Nephron (organoid): ENCODE measurements at regions not wholly inside any gene's neighbourhood (a gene's known extent, or its start where the extent isn't known, plus 50 kb on each side); places are given as distances from the start of the nearest gene placed in this dataset.

ENCODE experiments used
- H3K27ac Mint-ChIP-seq, 3 experiments: 2 replicates each; pipeline ENCODE4 v1.8.0; 2020; ENCODE audit warnings: mixed read lengths in 3 of 3, mild to moderate bottlenecking in 2 of 3, moderate library complexity in 1 of 3
- H3K27me3 Mint-ChIP-seq: 2 replicates; pipeline ENCODE4 v1.8.0; 2021; ENCODE audit warnings: low read depth, mild to moderate bottlenecking, moderate library complexity, mixed read lengths
- H3K36me3 Mint-ChIP-seq: 2 replicates; pipeline ENCODE4 v1.8.0; 2020; ENCODE audit warnings: low read depth, mixed read lengths
- H3K4me1 Mint-ChIP-seq: 2 replicates; pipeline ENCODE4 v1.8.0; 2020; ENCODE audit warnings: mixed read lengths
- H3K4me3 Mint-ChIP-seq, 3 experiments: 2 replicates each; pipeline ENCODE4 v1.8.0; 2020; ENCODE audit warnings: mild to moderate bottlenecking in 3 of 3, mixed read lengths in 3 of 3, moderate library complexity in 2 of 3
- H3K9me3 Mint-ChIP-seq: 2 replicates; pipeline ENCODE4 v1.8.0; 2020; ENCODE audit warnings: mixed read lengths
- CTCF ChIP-seq, 3 experiments: fragments of 200-600 bp; sonication (generic); IDR thresholded peaks; one replicate each; pipeline ENCODE4 v1.5.0; 2021; ENCODE audit warnings: antibody characterized with exemption in 3 of 3; ENCODE audit not compliant: unreplicated experiment in 3 of 3

- H3K36me3 Mint-ChIP-seq: no peaks in the 10 kb centered on the region
- no peaks in the 10 kb centered on the region for H3K4me1 Mint-ChIP-seq
- no peaks in the 10 kb centered on the region for H3K27me3 Mint-ChIP-seq
- H3K9me3 Mint-ChIP-seq: peaks cover 10% of the 10 kb centered on the region
- no peak for TF ChIP-seq CTCF (IDR thresholded peaks at IDR 0.05; ENCODE audit: unreplicated experiment in 3 of 3)
- H3K27ac Mint-ChIP-seq: no peak overlapping the region
- H3K4me3 Mint-ChIP-seq: no peak overlapping the region
Measured at GRCh38 chr10:118522791-118523498, 72.5 kb downstream of the PRLHR start.

- no peak overlapping the region for H3K4me3 Mint-ChIP-seq
- H3K4me1 Mint-ChIP-seq: no peaks in the 10 kb centered on the region
- no peaks in the 10 kb centered on the region for H3K27me3 Mint-ChIP-seq
- TF ChIP-seq CTCF (IDR thresholded peaks at IDR 0.05; ENCODE audit: unreplicated experiment in 3 of 3): no peak
- peaks cover 16% of the 10 kb centered on the region for H3K9me3 Mint-ChIP-seq
- H3K36me3 Mint-ChIP-seq: no peaks in the 10 kb centered on the region
- no peak overlapping the region for H3K27ac Mint-ChIP-seq
Measured at GRCh38 chr10:118521415-118522117, 73.9 kb downstream of the PRLHR start.

- Mint-ChIP-seq H3K9me3 (peaks cover 25% of the 10 kb centered on the region), H3K27ac (no peak overlapping the region), H3K36me3 (no peaks in the 10 kb centered on the region), H3K4me1 (no peaks in the 10 kb centered on the region), H3K27me3 (peaks cover 3% of the 10 kb centered on the region), H3K4me3 (no peak overlapping the region)
- TF ChIP-seq CTCF (IDR thresholded peaks at IDR 0.05; ENCODE audit: unreplicated experiment in 3 of 3): no peak
Measured at GRCh38 chr10:118520116-118520742, 75.2 kb downstream of the PRLHR start.

- Mint-ChIP-seq H3K27ac (no peak overlapping the region), H3K4me1 (no peaks in the 10 kb centered on the region)
- TF ChIP-seq CTCF (IDR thresholded peaks at IDR 0.05; ENCODE audit: unreplicated experiment in 3 of 3): no peak
Measured at GRCh38 chr10:118518095-118518494, 77.4 kb downstream of the PRLHR start.

GRCh38 chr10:118516716-118517115 is 78.7 kb downstream of the PRLHR start:
- Mint-ChIP-seq H3K4me1 (no peaks in the 10 kb centered on the region), H3K27ac (no peak overlapping the region), H3K36me3 (no peaks in the 10 kb centered on the region), H3K9me3 (peaks cover 25% of the 10 kb centered on the region), H3K4me3 (no peak overlapping the region), H3K27me3 (peaks cover 3% of the 10 kb centered on the region)
- TF ChIP-seq CTCF (IDR thresholded peaks at IDR 0.05; ENCODE audit: unreplicated experiment in 3 of 3): no peak

More at GRCh38 chr10:118518095-118518494, 77.4 kb downstream of the PRLHR start:
- Mint-ChIP-seq H3K4me3 (no peak overlapping the region), H3K36me3 (no peaks in the 10 kb centered on the region), H3K9me3 (peaks cover 25% of the 10 kb centered on the region), H3K27me3 (peaks cover 3% of the 10 kb centered on the region)
